ENCODE measurements at regions not wholly inside any gene's neighbourhood (a gene's known extent, or its start where the extent isn't known, plus 50 kb on each side); places are given as distances from the start of the nearest gene placed in this dataset.

GRCh38 chr3:18853269-18853668 lies 295.0 kb upstream of the KCNH8 start:
- H3K4me1 ChIP-seq = no peaks in the 10 kb centered on the region
- H2AFZ ChIP-seq (replicated peaks) = no peak overlapping the region
- H3F3A ChIP-seq (ENCODE audit: low read depth) = no peaks in the 10 kb centered on the region
- H3K9me3 ChIP-seq (ENCODE audit: low read depth) = no peaks in the 10 kb centered on the region
- no peak for DNase-seq (ENCODE audit: low spot score)
- H3K36me3 Mint-ChIP-seq = no peaks in the 10 kb centered on the region
- H3K36me3 ChIP-seq = no peaks in the 10 kb centered on the region
- H3K79me2 ChIP-seq (ENCODE audit: low read depth) = no peaks in the 10 kb centered on the region
- H3K27ac Mint-ChIP-seq = no peak overlapping the region
- H3K4me3 ChIP-seq = no peak overlapping the region
- H3K27me3 Mint-ChIP-seq (ENCODE audit: insufficient read depth, low read depth) = no peaks in the 10 kb centered on the region
- H3K9me3 Mint-ChIP-seq = no peaks in the 10 kb centered on the region
- H3K4me3 Mint-ChIP-seq = no peak overlapping the region
- H3K27ac ChIP-seq = no peak overlapping the region
- no peak overlapping the region for H3K9ac ChIP-seq
- TF ChIP-seq CTCF (IDR thresholded peaks at IDR 0.05) = no peak
- TF ChIP-seq EZH2phosphoT487 (IDR thresholded peaks at IDR 0.05) = no peak
- no peak for TF ChIP-seq EZH2 (IDR thresholded peaks at IDR 0.05)
- no peaks in the 10 kb centered on the region for H3K4me1 Mint-ChIP-seq
- H3K27me3 ChIP-seq = no peaks in the 10 kb centered on the region
- no peaks in the 10 kb centered on the region for H4K20me1 ChIP-seq (ENCODE audit: low read depth)
- no peak overlapping the region for H3K4me2 ChIP-seq

- H3K9ac ChIP-seq = no peak overlapping the region
- H3K27ac Mint-ChIP-seq = no peak overlapping the region
- no peak overlapping the region for H3K4me3 Mint-ChIP-seq
- H3K9me3 Mint-ChIP-seq = no peaks in the 10 kb centered on the region
- no peak overlapping the region for H2AFZ ChIP-seq (replicated peaks)
- no peak overlapping the region for H3K4me3 ChIP-seq
- peak; percentile 28 for DNase-seq (ENCODE audit: low spot score)
- H3K4me2 ChIP-seq = no peak overlapping the region
- no peaks in the 10 kb centered on the region for H4K20me1 ChIP-seq (ENCODE audit: low read depth)
- no peak overlapping the region for H3K27ac ChIP-seq
- no peaks in the 10 kb centered on the region for H3K36me3 ChIP-seq
- H3K27me3 Mint-ChIP-seq (ENCODE audit: insufficient read depth, low read depth) = no peaks in the 10 kb centered on the region
- H3K36me3 Mint-ChIP-seq = no peaks in the 10 kb centered on the region
- H3K79me2 ChIP-seq (ENCODE audit: low read depth) = no peaks in the 10 kb centered on the region
- no peaks in the 10 kb centered on the region for H3F3A ChIP-seq (ENCODE audit: low read depth)
- no peaks in the 10 kb centered on the region for H3K27me3 ChIP-seq
- no peak for TF ChIP-seq EZH2 (IDR thresholded peaks at IDR 0.05)
- TF ChIP-seq CTCF (IDR thresholded peaks at IDR 0.05) = peak; percentile 62
- H3K4me1 ChIP-seq = no peaks in the 10 kb centered on the region
- H3K9me3 ChIP-seq (ENCODE audit: low read depth) = no peaks in the 10 kb centered on the region
- H3K4me1 Mint-ChIP-seq = no peaks in the 10 kb centered on the region
These were observed 300.6 kb upstream of the KCNH8 start for GRCh38 chr3:18847583-18848197.

GRCh38 chr3:18843983-18844382 lies 304.3 kb upstream of the KCNH8 start:
- Histone ChIP-seq H3K4me1 (no peaks in the 10 kb centered on the region), H3K27me3 (no peaks in the 10 kb centered on the region), H3K9ac (no peak overlapping the region), H2AFZ (replicated peaks) (no peak overlapping the region), H3K27ac (no peak overlapping the region), H3K4me2 (no peak overlapping the region), H3K9me3 (ENCODE audit: low read depth) (no peaks in the 10 kb centered on the region), H4K20me1 (ENCODE audit: low read depth) (no peaks in the 10 kb centered on the region), H3K79me2 (ENCODE audit: low read depth) (no peaks in the 10 kb centered on the region), H3K4me3 (no peak overlapping the region), H3F3A (ENCODE audit: low read depth) (no peaks in the 10 kb centered on the region), H3K36me3 (no peaks in the 10 kb centered on the region)
- TF ChIP-seq EZH2 (IDR thresholded peaks at IDR 0.05) (no peak), CTCF (IDR thresholded peaks at IDR 0.05) (no peak), EZH2phosphoT487 (IDR thresholded peaks at IDR 0.05) (no peak)
- H3K9me3 Mint-ChIP-seq = no peaks in the 10 kb centered on the region
- H3K36me3 Mint-ChIP-seq = no peaks in the 10 kb centered on the region
- H3K27ac Mint-ChIP-seq = no peak overlapping the region
- H3K4me1 Mint-ChIP-seq = no peaks in the 10 kb centered on the region
- H3K27me3 Mint-ChIP-seq (ENCODE audit: insufficient read depth, low read depth) = no peaks in the 10 kb centered on the region
- no peak for DNase-seq (ENCODE audit: low spot score)
- H3K4me3 Mint-ChIP-seq = no peak overlapping the region

Measured in neural progenitor cell (in vitro differentiated cells).